ENCODE measurements at regions not wholly inside any gene's neighbourhood (a gene's known extent, or its start where the extent isn't known, plus 50 kb on each side); places are given as distances from the start of the nearest gene placed in this dataset.
"Not testable (repeated sequence)": the region's sequence is repeated elsewhere in the genome, so short reads cannot be mapped to it uniquely, and the experiment has no call there.

DNA sequence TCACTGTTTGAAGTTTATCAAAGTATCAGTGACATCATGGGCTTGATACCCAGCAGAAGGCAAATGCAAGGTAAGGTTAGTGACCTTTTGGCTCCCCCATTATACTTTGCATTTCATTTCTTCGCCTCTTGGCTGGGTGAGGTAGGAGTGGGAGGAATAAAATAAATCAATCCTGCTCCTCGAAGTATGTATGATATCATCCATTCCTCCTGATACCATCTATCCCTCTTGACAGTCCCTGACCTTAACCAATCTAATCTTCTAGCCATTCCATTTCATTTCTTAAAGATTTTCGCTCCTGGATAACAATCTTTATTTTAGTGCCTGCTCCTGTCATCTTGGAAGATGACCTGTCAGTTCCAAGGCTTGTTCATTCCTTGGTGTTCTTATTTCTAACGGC is 1083.3 kb downstream of the NXPH1 start:
- no peak overlapping the region for H3K4me3 ChIP-seq
- H3K27ac ChIP-seq = no peak overlapping the region
- H3K9me3 ChIP-seq = no peaks in the 10 kb centered on the region
- no peaks in the 10 kb centered on the region for H3K4me1 ChIP-seq
- DNase-seq = no peak
- TF ChIP-seq POLR2A (IDR thresholded peaks at IDR 0.05) (no peak), EP300 (IDR thresholded peaks at IDR 0.05) (no peak), POLR2AphosphoS5 (IDR thresholded peaks at IDR 0.05) (no peak)
- TF ChIP-seq, protein P1, sequence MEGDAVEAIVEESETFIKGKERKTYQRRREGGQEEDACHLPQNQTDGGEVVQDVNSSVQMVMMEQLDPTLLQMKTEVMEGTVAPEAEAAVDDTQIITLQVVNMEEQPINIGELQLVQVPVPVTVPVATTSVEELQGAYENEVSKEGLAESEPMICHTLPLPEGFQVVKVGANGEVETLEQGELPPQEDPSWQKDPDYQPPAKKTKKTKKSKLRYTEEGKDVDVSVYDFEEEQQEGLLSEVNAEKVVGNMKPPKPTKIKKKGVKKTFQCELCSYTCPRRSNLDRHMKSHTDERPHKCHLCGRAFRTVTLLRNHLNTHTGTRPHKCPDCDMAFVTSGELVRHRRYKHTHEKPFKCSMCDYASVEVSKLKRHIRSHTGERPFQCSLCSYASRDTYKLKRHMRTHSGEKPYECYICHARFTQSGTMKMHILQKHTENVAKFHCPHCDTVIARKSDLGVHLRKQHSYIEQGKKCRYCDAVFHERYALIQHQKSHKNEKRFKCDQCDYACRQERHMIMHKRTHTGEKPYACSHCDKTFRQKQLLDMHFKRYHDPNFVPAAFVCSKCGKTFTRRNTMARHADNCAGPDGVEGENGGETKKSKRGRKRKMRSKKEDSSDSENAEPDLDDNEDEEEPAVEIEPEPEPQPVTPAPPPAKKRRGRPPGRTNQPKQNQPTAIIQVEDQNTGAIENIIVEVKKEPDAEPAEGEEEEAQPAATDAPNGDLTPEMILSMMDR (IDR thresholded peaks at IDR 0.05) = no peak
- intact Hi-C loops (cut with DNase I; ENCODE audit: low total_unique reads) = no loop called here
- 58 to 73% (median 67%) methylated on average over 4 of the region's 4 CpGs for WGBS, 5 donors
- no peaks in the 10 kb centered on the region for H3K36me3 ChIP-seq
- H3K27me3 ChIP-seq = no peaks in the 10 kb centered on the region

DNA sequence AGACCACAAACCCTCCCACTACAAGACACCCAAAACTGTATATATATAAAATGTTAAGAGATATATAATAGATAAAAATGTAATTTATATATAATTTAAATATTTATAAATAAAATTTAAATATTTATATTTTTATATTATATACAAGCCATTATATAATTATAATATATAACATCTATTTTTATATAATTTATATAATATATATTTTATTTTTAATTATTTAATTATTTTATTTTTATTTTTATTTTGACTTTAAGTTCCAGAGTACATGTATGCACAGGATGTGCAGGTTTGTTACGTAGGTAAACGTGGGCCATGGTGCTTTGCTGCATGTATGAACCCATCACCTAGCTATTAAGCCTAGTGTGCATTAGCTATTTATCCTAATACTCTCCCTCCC is 1090.2 kb downstream of the NXPH1 start:
- Histone ChIP-seq H3K4me1 (no peaks in the 10 kb centered on the region), H3K4me3 (no peak overlapping the region), H3K9me3 (no peaks in the 10 kb centered on the region), H3K27ac (no peak overlapping the region), H3K27me3 (no peaks in the 10 kb centered on the region), H3K36me3 (no peaks in the 10 kb centered on the region)
- intact Hi-C loops (cut with DNase I; ENCODE audit: low total_unique reads) = no loop called here
- WGBS, 5 donors = 91 to 94% (median 92%) methylated on average over 2 of the region's 2 CpGs
- TF ChIP-seq POLR2A (IDR thresholded peaks at IDR 0.05) (no peak), EP300 (IDR thresholded peaks at IDR 0.05) (no peak), POLR2AphosphoS5 (IDR thresholded peaks at IDR 0.05) (no peak)
- TF ChIP-seq, protein P1 (IDR thresholded peaks at IDR 0.05) = no peak
- DNase-seq = no peak

DNA sequence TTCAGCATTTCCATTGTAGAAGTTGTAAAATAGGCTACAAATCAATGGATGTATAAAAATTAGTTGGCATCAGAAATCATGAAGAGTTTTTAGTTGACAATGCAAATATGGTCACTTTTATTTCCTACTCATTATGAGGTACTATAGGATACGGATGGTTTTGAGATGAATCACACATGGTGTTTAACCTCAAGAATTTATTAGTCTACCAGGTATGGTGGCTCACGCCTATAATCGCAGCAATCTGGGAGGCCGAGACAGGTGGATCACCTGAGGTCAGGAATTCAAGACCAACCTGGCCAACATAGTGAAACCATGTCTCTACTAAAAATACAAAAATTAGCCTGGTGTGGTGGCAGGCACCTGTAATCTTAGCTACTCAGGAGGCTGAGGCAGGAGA is 1119.0 kb downstream of the NXPH1 start:
- H3K4me3 ChIP-seq; DNase-seq; H3K4me1 ChIP-seq; H3K27ac ChIP-seq; H3K36me3 ChIP-seq; intact Hi-C loops (cut with DNase I; ENCODE audit: low total_unique reads); H3K9me3 ChIP-seq; H3K27me3 ChIP-seq: not testable (repeated sequence)
- 91 to 95% (median 93%) methylated on average over 4 of the region's 4 CpGs for WGBS, 5 donors

DNA sequence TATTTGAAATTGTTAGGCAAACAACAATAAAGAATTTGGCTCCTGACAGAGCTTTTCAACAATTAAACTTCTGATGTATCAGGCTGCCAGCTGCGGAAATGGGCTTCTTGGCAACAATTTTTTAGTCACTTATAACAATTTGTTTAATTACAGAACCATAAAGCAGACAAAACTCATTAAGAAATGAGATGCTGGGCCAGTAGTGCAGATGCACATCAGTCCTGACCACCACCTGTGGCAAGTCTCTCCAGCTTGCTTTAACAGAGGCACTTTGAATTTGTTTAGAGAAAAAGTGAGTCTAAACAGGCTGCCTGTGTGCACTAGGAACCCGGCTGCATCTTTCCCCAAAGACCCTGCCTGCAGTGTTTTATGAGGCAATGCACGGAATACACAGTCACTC is 1124.4 kb downstream of the NXPH1 start:
- WGBS, 5 donors = 30 to 53% (median 38%) methylated on average over 3 of the region's 3 CpGs
- DNase-seq = no peak

DNA sequence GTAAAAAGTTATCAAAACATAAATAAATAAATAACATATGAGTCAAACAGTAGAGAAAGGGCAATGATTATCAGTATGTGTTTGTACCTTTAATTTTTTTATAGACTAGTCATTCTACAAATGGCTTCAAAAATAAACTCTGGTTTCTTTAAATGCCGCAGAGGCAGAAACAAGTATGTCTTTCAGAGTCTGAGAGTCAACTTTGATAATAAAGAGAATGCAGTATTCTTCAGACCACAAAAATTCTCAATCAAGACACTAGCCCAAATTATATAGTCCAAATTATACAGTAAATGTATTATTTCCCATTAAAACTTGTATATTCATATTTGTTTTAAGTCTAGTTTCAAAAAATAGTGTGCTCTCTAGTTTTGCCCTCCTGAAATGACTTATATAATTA is 1142.3 kb downstream of the NXPH1 start:
- WGBS, 5 donors = 40 to 75% (median 44%) methylated on average over 1 of the region's 1 CpG
- Histone ChIP-seq H3K27me3 (no peaks in the 10 kb centered on the region), H3K36me3 (no peaks in the 10 kb centered on the region), H3K4me1 (no peaks in the 10 kb centered on the region), H3K4me3 (no peak overlapping the region), H3K27ac (no peak overlapping the region), H3K9me3 (no peaks in the 10 kb centered on the region)
- DNase-seq = no peak
- TF ChIP-seq POLR2AphosphoS5 (IDR thresholded peaks at IDR 0.05) = no peak
- intact Hi-C loops (cut with DNase I; ENCODE audit: low total_unique reads) = no loop called here

More for the DNA sequence above, 1124.4 kb downstream of the NXPH1 start:
- intact Hi-C loops (cut with DNase I; ENCODE audit: low total_unique reads) = no loop called here
- no peak for TF ChIP-seq EP300 (IDR thresholded peaks at IDR 0.05)
- TF ChIP-seq, protein P1 (IDR thresholded peaks at IDR 0.05) = no peak
- no peak for TF ChIP-seq POLR2A (IDR thresholded peaks at IDR 0.05)
- TF ChIP-seq POLR2AphosphoS5 (IDR thresholded peaks at IDR 0.05) = no peak
- Histone ChIP-seq H3K4me3 (no peak overlapping the region), H3K36me3 (no peaks in the 10 kb centered on the region), H3K27me3 (no peaks in the 10 kb centered on the region), H3K4me1 (no peaks in the 10 kb centered on the region), H3K27ac (no peak overlapping the region), H3K9me3 (no peaks in the 10 kb centered on the region)
